Lung (tissue), 11 donors: ENCODE measurements at regions not wholly inside any gene's neighbourhood (a gene's known extent, or its start where the extent isn't known, plus 50 kb on each side); places are given as distances from the start of the nearest gene placed in this dataset.

Experiments used
- ATAC-seq: fragments of 200-7000 bp; cut with Tn5 transposase; one replicate; pipeline ENCODE4 v1.9.1; 2020; ENCODE audit warnings: moderate number of reproducible peaks; ENCODE audit not compliant: insufficient read depth, low FRiP score
- DNase-seq, 3 donors: peaks; one replicate each; pipeline ENCODE4 v3.0.0-alpha.2; 2013 to 2017
- H3K27ac ChIP-seq, 2 donors: one replicate each; pipeline ENCODE4 v1.5.1; 2013; ENCODE audit warnings: mild to moderate bottlenecking in 2 of 2, moderate library complexity in 2 of 2, control low read depth in 1 of 2, inconsistent platforms in 1 of 2, low read depth in 1 of 2, low read length in 1 of 2
- H3K27me3 ChIP-seq, 3 donors: one replicate each; pipeline ENCODE4 v1.5.1; 2013; ENCODE audit warnings: low read length in 2 of 3; ENCODE audit not compliant: control insufficient read depth in 3 of 3, insufficient read depth in 3 of 3
- H3K36me3 ChIP-seq, 4 donors: one replicate each; pipeline ENCODE4 v1.5.1; 2013; ENCODE audit warnings: low read length in 4 of 4, mild to moderate bottlenecking in 1 of 4, moderate library complexity in 1 of 4; ENCODE audit not compliant: control insufficient read depth in 4 of 4, insufficient read depth in 4 of 4
- H3K4me1 ChIP-seq, 5 donors: one replicate each; pipeline ENCODE4 v1.5.1; 2013; ENCODE audit warnings: low read length in 5 of 5, mild to moderate bottlenecking in 2 of 5, moderate library complexity in 1 of 5; ENCODE audit not compliant: control insufficient read depth in 5 of 5, insufficient read depth in 5 of 5
- H3K4me3 ChIP-seq: one replicate; pipeline ENCODE4 v1.5.1; 2013; ENCODE audit warnings: mild to moderate bottlenecking, control low read depth, moderate library complexity
- H3K9ac ChIP-seq, 2 donors: one replicate each; pipeline ENCODE4 v1.5.1; 2013; ENCODE audit warnings: low read length in 2 of 2, control low read depth in 1 of 2; ENCODE audit not compliant: insufficient read depth in 1 of 2
- H3K9me3 ChIP-seq, 4 donors: one replicate each; pipeline ENCODE4 v1.5.1; 2013; ENCODE audit warnings: low read length in 3 of 4, mild to moderate bottlenecking in 1 of 4, moderate library complexity in 1 of 4; ENCODE audit not compliant: control insufficient read depth in 4 of 4, insufficient read depth in 3 of 4
- WGBS, 2 donors: extraction: QIAGEN DNeasy Blood & Tissue Kit; methylation state at CpG; one replicate each; pipeline ENCODE4 v1.1.7; 2013; 5-methylcytosine and 5-hydroxymethylcytosine counted together
- TF ChIP-seq, protein P1 (sequence below): IDR thresholded peaks from 2 replicates; pipeline ENCODE4 v1.5.1; 2012; ENCODE audit warnings: mild to moderate bottlenecking; ENCODE audit errors: control extremely low read depth, extremely low read depth
- donor health status: control.
- donor health status: control.
- donor health status: Bipolar disorder and iron deficiency.
- donor health status: healthy.
- donor health status: DM: yes; HTN: yes; CAD: no.

DNA sequence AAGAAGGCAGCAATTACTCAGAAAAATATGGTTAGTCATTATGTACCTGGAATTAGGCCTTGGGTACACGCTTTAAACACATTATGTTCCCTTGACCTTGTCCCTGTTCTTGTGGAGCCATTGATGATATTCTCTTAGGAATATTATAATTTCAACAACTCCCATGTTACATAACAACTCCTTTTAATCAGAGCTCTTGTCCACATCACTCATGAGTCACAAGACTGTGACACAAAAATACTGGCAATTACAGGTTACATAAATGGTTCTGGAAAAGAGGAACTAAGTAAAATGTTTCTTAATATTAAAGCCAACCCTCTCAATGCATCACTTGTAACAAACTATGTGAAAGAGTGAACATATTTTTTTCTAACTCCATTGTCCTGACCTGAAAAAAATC, 143.8 kb upstream of the PCLO start:
- H3K4me3 ChIP-seq = no peak overlapping the region
- no peaks in the 10 kb centered on the region for H3K36me3 ChIP-seq
- ATAC-seq (no peak), DNase-seq (no peak)
- no peak overlapping the region for H3K27ac ChIP-seq
- WGBS, 2 donors = 0% methylated on average over 1 of the region's 1 CpG
- no peaks in the 10 kb centered on the region for H3K27me3 ChIP-seq
- no peaks in the 10 kb centered on the region for H3K9me3 ChIP-seq
- TF ChIP-seq, protein P1, sequence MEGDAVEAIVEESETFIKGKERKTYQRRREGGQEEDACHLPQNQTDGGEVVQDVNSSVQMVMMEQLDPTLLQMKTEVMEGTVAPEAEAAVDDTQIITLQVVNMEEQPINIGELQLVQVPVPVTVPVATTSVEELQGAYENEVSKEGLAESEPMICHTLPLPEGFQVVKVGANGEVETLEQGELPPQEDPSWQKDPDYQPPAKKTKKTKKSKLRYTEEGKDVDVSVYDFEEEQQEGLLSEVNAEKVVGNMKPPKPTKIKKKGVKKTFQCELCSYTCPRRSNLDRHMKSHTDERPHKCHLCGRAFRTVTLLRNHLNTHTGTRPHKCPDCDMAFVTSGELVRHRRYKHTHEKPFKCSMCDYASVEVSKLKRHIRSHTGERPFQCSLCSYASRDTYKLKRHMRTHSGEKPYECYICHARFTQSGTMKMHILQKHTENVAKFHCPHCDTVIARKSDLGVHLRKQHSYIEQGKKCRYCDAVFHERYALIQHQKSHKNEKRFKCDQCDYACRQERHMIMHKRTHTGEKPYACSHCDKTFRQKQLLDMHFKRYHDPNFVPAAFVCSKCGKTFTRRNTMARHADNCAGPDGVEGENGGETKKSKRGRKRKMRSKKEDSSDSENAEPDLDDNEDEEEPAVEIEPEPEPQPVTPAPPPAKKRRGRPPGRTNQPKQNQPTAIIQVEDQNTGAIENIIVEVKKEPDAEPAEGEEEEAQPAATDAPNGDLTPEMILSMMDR = no peak
- no peak overlapping the region for H3K9ac ChIP-seq
- no peaks in the 10 kb centered on the region for H3K4me1 ChIP-seq

DNA sequence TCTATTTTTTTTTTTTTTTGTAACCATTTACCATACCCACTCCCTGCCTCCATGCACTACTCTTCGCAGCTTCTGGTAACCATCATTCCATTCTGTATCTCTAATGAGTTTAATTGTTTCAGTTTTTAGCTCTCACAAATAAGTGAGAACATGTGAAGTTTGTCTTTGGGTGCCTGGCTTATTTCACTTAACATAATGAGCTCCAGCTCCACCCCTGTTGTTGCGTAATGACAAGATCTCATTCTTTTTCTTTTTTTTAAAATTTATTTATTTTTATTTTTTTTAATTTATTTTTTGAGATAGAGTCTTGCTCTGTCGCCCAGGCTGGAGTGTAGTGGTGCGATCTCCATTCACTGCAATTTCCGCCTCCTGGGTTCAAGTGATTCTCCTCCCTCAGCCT, 142.3 kb upstream of the PCLO start:
- no peak for ATAC-seq
- Histone ChIP-seq H3K4me1 (no peaks in the 10 kb centered on the region), H3K36me3 (no peaks in the 10 kb centered on the region), H3K9ac (no peak overlapping the region), H3K27ac (no peak overlapping the region), H3K27me3 (no peaks in the 10 kb centered on the region), H3K4me3 (no peak overlapping the region), H3K9me3 (no peaks in the 10 kb centered on the region)
- no peak for DNase-seq
- TF ChIP-seq, protein P1 = no peak
- 96 to 98% methylated on average over 5 of the region's 5 CpGs for WGBS, 2 donors

DNA sequence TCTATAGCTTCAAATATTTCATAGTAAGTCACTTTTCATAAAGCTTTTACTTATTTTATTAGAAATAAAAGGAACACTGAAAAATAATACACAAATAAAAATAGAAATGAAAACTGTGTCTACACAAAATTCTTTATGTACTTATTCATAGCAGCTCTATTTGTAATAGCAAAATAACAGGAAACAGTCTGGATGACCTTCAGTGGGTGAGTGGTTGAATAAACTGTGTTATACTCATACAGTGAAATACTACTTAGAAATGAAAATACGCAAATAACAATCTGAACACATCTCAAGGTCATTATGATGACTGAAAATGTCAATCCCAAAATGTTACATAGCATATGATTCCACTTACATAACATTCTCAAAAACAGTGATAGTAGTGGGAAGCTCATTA, 138.7 kb upstream of the PCLO start:
- Histone ChIP-seq H3K9me3 (no peaks in the 10 kb centered on the region), H3K4me1 (no peaks in the 10 kb centered on the region), H3K9ac (no peak overlapping the region), H3K36me3 (no peaks in the 10 kb centered on the region), H3K27ac (no peak overlapping the region), H3K4me3 (no peak overlapping the region), H3K27me3 (no peaks in the 10 kb centered on the region)
- TF ChIP-seq, protein P1 = no peak
- ATAC-seq = no peak
- DNase-seq = no peak
- 66 to 84% methylated on average over 1 of the region's 1 CpG for WGBS, 2 donors

DNA sequence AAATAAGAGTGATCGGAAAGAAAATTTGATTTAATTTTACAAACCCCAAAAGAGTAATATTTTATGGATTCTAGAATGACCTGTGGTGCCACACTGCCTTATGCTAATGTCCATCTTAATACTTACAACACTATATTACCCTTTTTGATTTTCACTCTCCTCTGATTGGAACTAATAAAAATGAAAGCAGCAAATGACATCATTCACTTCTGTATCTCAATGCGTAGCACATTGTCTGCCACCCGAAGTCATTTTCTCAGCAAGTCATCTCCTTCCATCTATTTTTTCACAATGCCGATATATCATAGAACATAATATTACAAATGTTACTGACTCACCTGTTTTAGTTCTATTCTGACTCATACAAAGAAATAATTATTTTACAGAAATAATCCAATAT, 127.5 kb upstream of the PCLO start:
- Histone ChIP-seq H3K4me1 (no peaks in the 10 kb centered on the region), H3K27ac (no peak overlapping the region), H3K9me3 (no peaks in the 10 kb centered on the region), H3K27me3 (no peaks in the 10 kb centered on the region), H3K9ac (no peak overlapping the region), H3K4me3 (no peak overlapping the region), H3K36me3 (no peaks in the 10 kb centered on the region)
- ATAC-seq = no peak
- TF ChIP-seq, protein P1 = no peak
- no peak for DNase-seq
- 86 to 90% methylated on average over 4 of the region's 4 CpGs for WGBS, 2 donors
